GM12878 (cell line): ENCODE measurements at regions not wholly inside any gene's neighbourhood (a gene's known extent, or its start where the extent isn't known, plus 50 kb on each side); places are given as distances from the start of the nearest gene placed in this dataset.

Experiments
- BACH1 ChIP-seq: fragments of 450-650 bp; IDR thresholded peaks from 2 replicates; pipeline ENCODE4 v1.6.1; 2017; ENCODE audit warnings: mild to moderate bottlenecking, borderline replicate concordance
- CHD4 ChIP-seq: fragments of 200-600 bp; sonication (generic); IDR thresholded peaks from 2 replicates; pipeline ENCODE4 v1.6.1; 2016; ENCODE audit warnings: mild to moderate bottlenecking
- ESRRA ChIP-seq: IDR thresholded peaks from 2 replicates; pipeline ENCODE4 v1.6.1; 2012; ENCODE audit warnings: mild to moderate bottlenecking, low read length, improper control_type of control experiment
- IRF4 ChIP-seq: IDR thresholded peaks from 2 replicates; pipeline ENCODE4 v1.6.1; 2011; ENCODE audit warnings: low read depth, low read length
- NFIC ChIP-seq: IDR thresholded peaks from 2 replicates; pipeline ENCODE4 v1.6.1; 2012; ENCODE audit warnings: low read depth, mild to moderate bottlenecking, inconsistent platforms, low read length, moderate library complexity
- PBX3 ChIP-seq: IDR thresholded peaks from 2 replicates; pipeline ENCODE4 v1.6.1; 2011; ENCODE audit warnings: mild to moderate bottlenecking, low read depth, low read length, moderate library complexity; ENCODE audit not compliant: insufficient replicate concordance
- PML ChIP-seq: IDR thresholded peaks from 2 replicates; pipeline ENCODE4 v1.6.1; 2012; ENCODE audit warnings: low read length, inconsistent platforms
- POLR2AphosphoS2 ChIP-seq: IDR thresholded peaks from 2 replicates; pipeline ENCODE4 v1.6.1; 2011; ENCODE audit warnings: low read depth, mild to moderate bottlenecking, low read length, improper control_type of control experiment, moderate library complexity
- PRDM15 ChIP-seq: fragments of 450-650 bp; formaldehyde crosslinking; IDR thresholded peaks from 2 replicates; pipeline ENCODE4 v1.4.0; 2020; ENCODE audit warnings: mild to moderate bottlenecking, moderate library complexity
- RB1 ChIP-seq: fragments of 450-650 bp; formaldehyde crosslinking; IDR thresholded peaks from 2 replicates; pipeline ENCODE4 v1.6.1; 2017; ENCODE audit warnings: mild to moderate bottlenecking, borderline replicate concordance
- SPI1 ChIP-seq: IDR thresholded peaks from 2 replicates; pipeline ENCODE4 v1.6.1; 2011; ENCODE audit warnings: low read depth, mild to moderate bottlenecking, low read length, moderate library complexity, borderline replicate concordance; ENCODE audit not compliant: insufficient read depth
- ZNF274 ChIP-seq: IDR thresholded peaks from one replicate; pipeline ENCODE4 v1.8.0; 2011; ENCODE audit not compliant: insufficient read length, insufficient read depth

DNA sequence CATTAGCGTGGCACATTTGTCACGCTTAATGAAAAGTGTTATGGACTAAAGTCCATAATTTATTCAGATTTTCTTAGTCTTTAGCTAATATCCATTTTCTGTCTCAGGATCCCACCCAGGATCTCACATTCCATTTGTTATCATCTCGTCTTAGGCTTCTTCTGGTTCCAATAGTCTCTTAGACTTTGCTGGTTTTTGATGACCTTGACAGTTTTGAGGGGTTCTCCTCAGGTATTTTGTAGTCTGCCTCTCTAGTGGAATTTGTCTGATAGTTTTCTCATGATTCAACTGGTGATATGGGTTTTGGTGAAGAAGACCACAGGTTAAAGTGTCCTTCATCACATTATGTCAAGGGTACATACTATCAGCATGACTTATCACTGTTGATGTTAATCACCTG, 66.0 kb upstream of the GPR26 start (continued):
- no peak for TF ChIP-seq PRDM15
- no peak for TF ChIP-seq PBX3
- no peak for TF ChIP-seq NFIC
- no peak for TF ChIP-seq POLR2AphosphoS2
- TF ChIP-seq SPI1 = no peak
- no peak for TF ChIP-seq RB1
- no peak for TF ChIP-seq BACH1
- no peak for TF ChIP-seq IRF4
- TF ChIP-seq ZNF274 = no peak
- no peak for TF ChIP-seq CHD4
- TF ChIP-seq ESRRA = no peak
- no peak for TF ChIP-seq PML
